ENCODE measurements at regions not wholly inside any gene's neighbourhood (a gene's known extent, or its start where the extent isn't known, plus 50 kb on each side); places are given as distances from the start of the nearest gene placed in this dataset.

GRCh38 chr15:87538327-87538834, 718.2 kb downstream of the NTRK3 start:
- no peak for TF ChIP-seq HDGF (IDR thresholded peaks at IDR 0.05; ENCODE audit: borderline replicate concordance)
- no peak for TF ChIP-seq BHLHE40 (IDR thresholded peaks at IDR 0.05; ENCODE audit: borderline replicate concordance)
- no peak for TF ChIP-seq ELF4 (IDR thresholded peaks at IDR 0.05)
- TF ChIP-seq PKNOX1 (IDR thresholded peaks at IDR 0.05), result no peak
- no peak for TF ChIP-seq SP1 (IDR thresholded peaks at IDR 0.05)
- no peak for TF ChIP-seq FOXM1 (IDR thresholded peaks at IDR 0.05; ENCODE audit: borderline replicate concordance)
